Esophagus muscularis mucosa (tissue), 4 donors: ENCODE measurements at regions not wholly inside any gene's neighbourhood (a gene's known extent, or its start where the extent isn't known, plus 50 kb on each side); places are given as distances from the start of the nearest gene placed in this dataset.
"Not testable (repeated sequence)": the region's sequence is repeated elsewhere in the genome, so short reads cannot be mapped to it uniquely, and the experiment has no call there.

Experiments used
- DNase-seq: peaks from one replicate; pipeline ENCODE4 v3.0.0-alpha.2; 2017; ENCODE audit errors: extremely low spot score
- H3K27ac ChIP-seq, 4 donors: fragments of 200-600 bp; sonication (generic); replicated peaks in 1 of 4; 1 replicate in 3 of 4; 2 replicates in 1 of 4; pipeline ENCODE4 v1.5.1; 2016 to 2019; ENCODE audit warnings: mild to moderate bottlenecking in 1 of 4
- H3K27me3 ChIP-seq, 4 donors: fragments of 200-600 bp; sonication (generic); one replicate each; pipeline versions ENCODE4 v1.5.1 to v1.6.0; 2016 to 2019
- H3K36me3 ChIP-seq, 4 donors: fragments of 200-600 bp; sonication (generic); one replicate each; pipeline ENCODE4 v1.5.1; 2016 to 2019
- H3K4me1 ChIP-seq, 4 donors: fragments of 200-600 bp; sonication (generic); one replicate each; pipeline ENCODE4 v1.5.1; 2016 to 2019
- H3K4me3 ChIP-seq, 4 donors: fragments of 200-600 bp; sonication (generic); 1 replicate in 2 of 4; 2 replicates in 2 of 4; pipeline ENCODE4 v1.5.1; 2016 to 2019; ENCODE audit warnings: mild to moderate bottlenecking in 4 of 4, moderate library complexity in 1 of 4
- H3K9me3 ChIP-seq, 4 donors: fragments of 200-600 bp; sonication (generic); 1 replicate in 3 of 4; 2 replicates in 1 of 4; pipeline ENCODE4 v1.5.1; 2016 to 2019
- EP300 ChIP-seq: sonication (generic); formaldehyde crosslinking; IDR thresholded peaks from one replicate; pipeline ENCODE4 v1.6.1; 2017; ENCODE audit warnings: antibody characterized with exemption
- POLR2A ChIP-seq: fragments of 450-650 bp; IDR thresholded peaks from one replicate; pipeline ENCODE4 v1.6.1; 2017; ENCODE audit warnings: antibody characterized with exemption, moderate library complexity, mild to moderate bottlenecking, low read depth
- POLR2AphosphoS5 ChIP-seq, 2 donors: sonication (generic); formaldehyde crosslinking; IDR thresholded peaks; one replicate each; pipeline ENCODE4 v1.6.1; 2017; ENCODE audit warnings: antibody characterized with exemption in 2 of 2
- WGBS: methylation state at CpG from one replicate; pipeline ENCODE4 v1.1.5; 2018; 5-methylcytosine and 5-hydroxymethylcytosine counted together
- intact Hi-C: fragments of 100-400 bp; cut with DNase I; formaldehyde crosslinking; loops from one replicate; pipeline ENCODE4 v1.15.1; 2023
- TF ChIP-seq, protein P1 (sequence below), 3 experiments: fragments of 200-600 bp in 2 of 3; fragments of 450-650 bp in 1 of 3; sonication (generic) in 2 of 3; IDR thresholded peaks; one replicate each; pipeline ENCODE4 v1.5.1; 2017 to 2019; ENCODE audit warnings: antibody characterized with exemption in 3 of 3, mild to moderate bottlenecking in 2 of 3, moderate library complexity in 1 of 3

DNA sequence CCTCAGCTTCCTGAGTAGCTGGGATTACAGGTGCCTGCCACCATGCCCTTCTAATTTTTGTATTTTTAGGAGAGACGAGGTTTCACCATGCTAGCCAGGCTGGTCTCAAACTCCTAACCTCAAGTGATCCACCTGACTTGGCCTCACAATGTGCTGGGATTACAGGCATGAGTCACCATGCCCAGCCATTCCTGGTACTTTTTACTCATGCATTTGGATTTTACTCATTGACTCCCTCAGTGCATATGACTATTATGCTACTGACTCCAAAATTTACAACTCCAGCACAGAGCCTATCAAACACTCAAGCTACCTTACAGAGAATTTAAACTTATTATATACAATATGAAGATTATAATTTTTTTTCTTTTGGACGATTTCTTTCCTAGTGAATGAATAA lies 199.9 kb downstream of the CXXC4 start:
- Histone ChIP-seq H3K36me3 (no peaks in the 10 kb centered on the region), H3K27ac (no peak overlapping the region), H3K9me3 (no peaks in the 10 kb centered on the region), H3K4me1 (no peaks in the 10 kb centered on the region), H3K4me3 (no peak overlapping the region), H3K27me3 (no peaks in the 10 kb centered on the region)
- DNase-seq: no peak
- intact Hi-C loops: no loop called here
- WGBS: 74% methylated on average over 2 of the region's 2 CpGs
- no peak for TF ChIP-seq POLR2A
- no peak for TF ChIP-seq EP300
- TF ChIP-seq, protein P1, sequence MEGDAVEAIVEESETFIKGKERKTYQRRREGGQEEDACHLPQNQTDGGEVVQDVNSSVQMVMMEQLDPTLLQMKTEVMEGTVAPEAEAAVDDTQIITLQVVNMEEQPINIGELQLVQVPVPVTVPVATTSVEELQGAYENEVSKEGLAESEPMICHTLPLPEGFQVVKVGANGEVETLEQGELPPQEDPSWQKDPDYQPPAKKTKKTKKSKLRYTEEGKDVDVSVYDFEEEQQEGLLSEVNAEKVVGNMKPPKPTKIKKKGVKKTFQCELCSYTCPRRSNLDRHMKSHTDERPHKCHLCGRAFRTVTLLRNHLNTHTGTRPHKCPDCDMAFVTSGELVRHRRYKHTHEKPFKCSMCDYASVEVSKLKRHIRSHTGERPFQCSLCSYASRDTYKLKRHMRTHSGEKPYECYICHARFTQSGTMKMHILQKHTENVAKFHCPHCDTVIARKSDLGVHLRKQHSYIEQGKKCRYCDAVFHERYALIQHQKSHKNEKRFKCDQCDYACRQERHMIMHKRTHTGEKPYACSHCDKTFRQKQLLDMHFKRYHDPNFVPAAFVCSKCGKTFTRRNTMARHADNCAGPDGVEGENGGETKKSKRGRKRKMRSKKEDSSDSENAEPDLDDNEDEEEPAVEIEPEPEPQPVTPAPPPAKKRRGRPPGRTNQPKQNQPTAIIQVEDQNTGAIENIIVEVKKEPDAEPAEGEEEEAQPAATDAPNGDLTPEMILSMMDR (IDR thresholded peaks at IDR 0.05): no peak
- no peak for TF ChIP-seq POLR2AphosphoS5 (IDR thresholded peaks at IDR 0.05)

GRCh38 chr4:104286867-104287266 lies 207.8 kb downstream of the CXXC4 start:
- no peaks in the 10 kb centered on the region for H3K27me3 ChIP-seq
- no peak for DNase-seq
- no peaks in the 10 kb centered on the region for H3K36me3 ChIP-seq
- H3K4me1 ChIP-seq: no peaks in the 10 kb centered on the region
- H3K9me3 ChIP-seq: no peaks in the 10 kb centered on the region
- TF ChIP-seq, protein P1 (IDR thresholded peaks at IDR 0.05): no peak
- TF ChIP-seq POLR2AphosphoS5 (IDR thresholded peaks at IDR 0.05) (no peak), POLR2A (no peak), EP300 (no peak)
- intact Hi-C loops: no loop called here
- H3K27ac ChIP-seq: no peak overlapping the region
- no peak overlapping the region for H3K4me3 ChIP-seq

GRCh38 chr4:104283303-104283702 lies 211.4 kb downstream of the CXXC4 start:
- TF ChIP-seq POLR2A (no peak), EP300 (no peak), POLR2AphosphoS5 (IDR thresholded peaks at IDR 0.05) (no peak)
- TF ChIP-seq, protein P1 (IDR thresholded peaks at IDR 0.05): no peak
- H3K9me3 ChIP-seq: no peaks in the 10 kb centered on the region
- no peaks in the 10 kb centered on the region for H3K36me3 ChIP-seq
- no peak for DNase-seq
- no peaks in the 10 kb centered on the region for H3K27me3 ChIP-seq
- no peak overlapping the region for H3K27ac ChIP-seq
- intact Hi-C loops: no loop called here
- no peaks in the 10 kb centered on the region for H3K4me1 ChIP-seq
- H3K4me3 ChIP-seq: no peak overlapping the region

- no peak for DNase-seq
- Histone ChIP-seq H3K4me3 (no peak overlapping the region), H3K27ac (no peak overlapping the region), H3K9me3 (no peaks in the 10 kb centered on the region), H3K36me3 (no peaks in the 10 kb centered on the region), H3K4me1 (no peaks in the 10 kb centered on the region), H3K27me3 (no peaks in the 10 kb centered on the region)
- intact Hi-C loops: no loop called here
- 70% methylated on average over 5 of the region's 5 CpGs for WGBS
- no peak for TF ChIP-seq POLR2AphosphoS5 (IDR thresholded peaks at IDR 0.05)
- no peak for TF ChIP-seq EP300
- TF ChIP-seq POLR2A: no peak
- TF ChIP-seq, protein P1 (IDR thresholded peaks at IDR 0.05): no peak
Measured at GRCh38 chr4:104279744-104280143, 214.9 kb downstream of the CXXC4 start.

GRCh38 chr4:104272966-104273365 lies 221.7 kb downstream of the CXXC4 start:
- 78% methylated on average over 2 of the region's 2 CpGs for WGBS
- Histone ChIP-seq H3K9me3 (no peaks in the 10 kb centered on the region), H3K36me3 (no peaks in the 10 kb centered on the region), H3K27me3 (no peaks in the 10 kb centered on the region), H3K27ac (no peak overlapping the region), H3K4me1 (no peaks in the 10 kb centered on the region), H3K4me3 (no peak overlapping the region)
- TF ChIP-seq, protein P1 (IDR thresholded peaks at IDR 0.05): no peak
- TF ChIP-seq EP300: no peak
- no peak for TF ChIP-seq POLR2AphosphoS5 (IDR thresholded peaks at IDR 0.05)
- TF ChIP-seq POLR2A: no peak
- no peak for DNase-seq
- intact Hi-C loops: no loop called here

GRCh38 chr4:104269603-104270002 lies 225.1 kb downstream of the CXXC4 start:
- intact Hi-C loops, H3K36me3 ChIP-seq, H3K4me3 ChIP-seq, H3K9me3 ChIP-seq, H3K27me3 ChIP-seq, H3K27ac ChIP-seq, DNase-seq, H3K4me1 ChIP-seq: not testable (repeated sequence)
- 94% methylated on average over 5 of the region's 5 CpGs for WGBS
